ENCODE measurements at regions not wholly inside any gene's neighbourhood (a gene's known extent, or its start where the extent isn't known, plus 50 kb on each side); places are given as distances from the start of the nearest gene placed in this dataset.

GRCh38 chr3:83670416-83670815, 1288.4 kb upstream of the CADM2 start:
- no peak for TF ChIP-seq POLR2A (IDR thresholded peaks at IDR 0.05; ENCODE audit: low read depth, low read length)
- TF ChIP-seq POLR2AphosphoS5 (IDR thresholded peaks at IDR 0.05; ENCODE audit: low read depth, low read length), result no peak
- TF ChIP-seq SPI1 (IDR thresholded peaks at IDR 0.05; ENCODE audit: low read depth, low read length), result no peak

Measured in GM12891 (cell line).